ENCODE measurements at regions not wholly inside any gene's neighbourhood (a gene's known extent, or its start where the extent isn't known, plus 50 kb on each side); places are given as distances from the start of the nearest gene placed in this dataset.
"Not testable (repeated sequence)": the region's sequence is repeated elsewhere in the genome, so short reads cannot be mapped to it uniquely, and the experiment has no call there.

DNA sequence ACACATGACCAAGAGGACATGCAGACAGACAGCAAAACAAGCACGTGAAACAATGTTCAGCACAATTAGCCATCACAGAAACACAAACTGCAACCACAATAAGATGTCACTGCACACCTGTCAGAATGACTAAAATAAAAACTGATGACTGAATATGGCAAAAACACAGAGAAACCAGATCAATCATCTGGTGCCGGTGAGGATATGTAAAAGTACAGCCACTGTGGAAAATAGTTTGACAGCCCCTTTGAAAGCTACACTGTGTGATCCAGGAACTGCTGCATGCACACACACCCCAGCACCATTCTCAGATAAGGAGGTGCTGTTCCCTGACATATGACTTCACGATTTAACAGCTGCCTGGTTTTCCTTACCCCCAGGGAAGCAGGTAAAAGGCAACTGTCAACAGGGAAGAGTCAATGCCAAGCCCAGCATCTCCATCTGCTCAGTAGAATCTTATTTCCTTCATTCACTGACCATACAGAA is 238.1 kb upstream of the HSFY2 start:
- FAIRE-seq (no peak), DNase-seq (peak; percentile 15 to 36)
- Histone ChIP-seq H3K4me1 (ENCODE audit: control insufficient read depth in 3 of 3, insufficient read depth in 2 of 3, low read depth in 1 of 3, low read length in 2 of 3) (peaks cover 0 to 4% (median 0%) of the 10 kb centered on the region in 3 donors), H3K27me3 (ENCODE audit: control insufficient read depth in 3 of 3, insufficient read depth in 3 of 3, low read length in 3 of 3) (no peaks in the 10 kb centered on the region), H3K27ac (ENCODE audit: low read depth in 1 of 3, low read length in 2 of 3) (no peak overlapping the region), H3K4me3 (ENCODE audit: low read depth in 1 of 3, low read length in 3 of 3) (no peak overlapping the region), H3K36me3 (ENCODE audit: control insufficient read depth in 3 of 3, insufficient read depth in 2 of 3, low read depth in 1 of 3, low read length in 3 of 3) (no peaks in the 10 kb centered on the region), H3K9me3 (ENCODE audit: control insufficient read depth in 2 of 2, insufficient read depth in 1 of 2, low read depth in 1 of 2, low read length in 1 of 2) (no peaks in the 10 kb centered on the region)
- 8 to 34% methylated on average over 3 of the region's 3 CpGs; no CpG with 5 or more reads in 1 of the 3 donors for WGBS, 3 donors

DNA sequence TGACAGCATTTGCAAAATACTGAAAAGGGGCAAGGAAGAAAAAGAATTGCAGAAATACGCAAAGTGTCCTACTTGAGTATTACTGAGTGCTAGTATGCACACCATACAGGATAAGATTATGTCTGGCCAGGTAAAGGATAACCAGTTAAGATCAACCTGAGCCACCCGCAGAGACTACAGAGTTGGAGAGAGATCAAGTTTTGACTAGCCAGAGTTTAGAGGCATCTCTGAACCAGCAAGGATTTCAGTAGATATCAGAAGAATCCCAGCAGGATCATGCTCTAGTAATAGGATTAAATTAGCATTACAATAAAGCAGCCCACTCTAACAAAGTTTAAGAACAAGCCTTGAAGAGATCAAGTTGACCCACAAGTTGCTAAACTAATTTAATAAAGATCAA is 232.7 kb upstream of the HSFY2 start:
- WGBS, 3 donors: 80 to 100% (median 93%) methylated on average over 1 to 2 of the region's 2 CpGs
- Histone ChIP-seq H3K4me3 (ENCODE audit: low read depth in 1 of 3, low read length in 3 of 3) (no peak overlapping the region), H3K27ac (ENCODE audit: low read depth in 1 of 3, low read length in 2 of 3) (no peak overlapping the region), H3K4me1 (ENCODE audit: control insufficient read depth in 3 of 3, insufficient read depth in 2 of 3, low read depth in 1 of 3, low read length in 2 of 3) (no peaks in the 10 kb centered on the region), H3K9me3 (ENCODE audit: control insufficient read depth in 2 of 2, insufficient read depth in 1 of 2, low read depth in 1 of 2, low read length in 1 of 2) (no peaks in the 10 kb centered on the region), H3K36me3 (ENCODE audit: control insufficient read depth in 3 of 3, insufficient read depth in 2 of 3, low read depth in 1 of 3, low read length in 3 of 3) (no peaks in the 10 kb centered on the region), H3K27me3 (ENCODE audit: control insufficient read depth in 3 of 3, insufficient read depth in 3 of 3, low read length in 3 of 3) (no peaks in the 10 kb centered on the region)
- DNase-seq (no peak), FAIRE-seq (no peak)

DNA sequence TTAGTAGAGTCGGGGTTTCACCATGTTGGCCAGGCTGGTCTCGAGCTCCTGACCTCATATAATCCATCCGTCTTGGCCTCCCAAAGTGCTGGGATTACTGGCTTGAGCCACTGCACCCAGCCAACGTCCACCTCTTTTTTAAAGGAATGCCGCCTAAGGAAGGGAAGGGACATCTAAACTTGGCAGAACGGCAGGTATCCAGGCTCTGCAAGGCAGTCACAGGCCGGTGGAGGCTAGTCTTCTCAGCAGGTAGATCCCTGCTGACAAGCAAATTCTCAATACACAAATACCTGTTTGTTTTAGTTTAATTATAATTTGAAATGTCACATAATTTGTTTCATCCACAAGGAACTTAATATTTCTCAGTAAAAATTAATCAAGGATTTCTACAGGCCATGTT is 232.0 kb upstream of the HSFY2 start:
- Histone ChIP-seq H3K4me1 (ENCODE audit: control insufficient read depth in 3 of 3, insufficient read depth in 2 of 3, low read depth in 1 of 3, low read length in 2 of 3) (no peaks in the 10 kb centered on the region), H3K9me3 (ENCODE audit: control insufficient read depth in 2 of 2, insufficient read depth in 1 of 2, low read depth in 1 of 2, low read length in 1 of 2) (no peaks in the 10 kb centered on the region), H3K36me3 (ENCODE audit: control insufficient read depth in 3 of 3, insufficient read depth in 2 of 3, low read depth in 1 of 3, low read length in 3 of 3) (no peaks in the 10 kb centered on the region), H3K27ac (ENCODE audit: low read depth in 1 of 3, low read length in 2 of 3) (no peak overlapping the region), H3K4me3 (ENCODE audit: low read depth in 1 of 3, low read length in 3 of 3) (no peak overlapping the region), H3K27me3 (ENCODE audit: control insufficient read depth in 3 of 3, insufficient read depth in 3 of 3, low read length in 3 of 3) (no peaks in the 10 kb centered on the region)
- FAIRE-seq (no peak), DNase-seq (no peak)
- 91 to 100% methylated on average over 3 to 7 of the region's 7 CpGs; no CpG with 5 or more reads in 1 of the 3 donors for WGBS, 3 donors

GRCh38 chrY:18997635-18998240 is 224.2 kb upstream of the HSFY2 start:
- no peaks in the 10 kb centered on the region for H3K4me1 ChIP-seq (ENCODE audit: control insufficient read depth in 3 of 3, insufficient read depth in 2 of 3, low read depth in 1 of 3, low read length in 2 of 3)
- H3K4me3 ChIP-seq (ENCODE audit: low read depth in 1 of 3, low read length in 3 of 3): no peak overlapping the region
- no peak overlapping the region for H3K27ac ChIP-seq (ENCODE audit: low read depth in 1 of 3, low read length in 2 of 3)
- no peaks in the 10 kb centered on the region for H3K36me3 ChIP-seq (ENCODE audit: control insufficient read depth in 3 of 3, insufficient read depth in 2 of 3, low read depth in 1 of 3, low read length in 3 of 3)
- no peaks in the 10 kb centered on the region for H3K9me3 ChIP-seq (ENCODE audit: control insufficient read depth in 2 of 2, insufficient read depth in 1 of 2, low read depth in 1 of 2, low read length in 1 of 2)
- FAIRE-seq (no peak), DNase-seq (no peak)
- no peaks in the 10 kb centered on the region for H3K27me3 ChIP-seq (ENCODE audit: control insufficient read depth in 3 of 3, insufficient read depth in 3 of 3, low read length in 3 of 3)
- 83 to 100% methylated on average over 2 of the region's 2 CpGs; no CpG with 5 or more reads in 1 of the 3 donors for WGBS, 3 donors

GRCh38 chrY:18993480-18993879 is 219.9 kb upstream of the HSFY2 start:
- Histone ChIP-seq H3K4me3 (ENCODE audit: low read depth in 1 of 3, low read length in 3 of 3) (no peak overlapping the region), H3K4me1 (ENCODE audit: control insufficient read depth in 3 of 3, insufficient read depth in 2 of 3, low read depth in 1 of 3, low read length in 2 of 3) (no peaks in the 10 kb centered on the region), H3K36me3 (ENCODE audit: control insufficient read depth in 3 of 3, insufficient read depth in 2 of 3, low read depth in 1 of 3, low read length in 3 of 3) (no peaks in the 10 kb centered on the region), H3K27ac (ENCODE audit: low read depth in 1 of 3, low read length in 2 of 3) (no peak overlapping the region), H3K9me3 (ENCODE audit: control insufficient read depth in 2 of 2, insufficient read depth in 1 of 2, low read depth in 1 of 2, low read length in 1 of 2) (no peaks in the 10 kb centered on the region), H3K27me3 (ENCODE audit: control insufficient read depth in 3 of 3, insufficient read depth in 3 of 3, low read length in 3 of 3) (no peaks in the 10 kb centered on the region)
- no peak for DNase-seq
- FAIRE-seq: no peak
- 88 to 94% methylated on average over 4 of the region's 4 CpGs; no CpG with 5 or more reads in 1 of the 3 donors for WGBS, 3 donors

DNA sequence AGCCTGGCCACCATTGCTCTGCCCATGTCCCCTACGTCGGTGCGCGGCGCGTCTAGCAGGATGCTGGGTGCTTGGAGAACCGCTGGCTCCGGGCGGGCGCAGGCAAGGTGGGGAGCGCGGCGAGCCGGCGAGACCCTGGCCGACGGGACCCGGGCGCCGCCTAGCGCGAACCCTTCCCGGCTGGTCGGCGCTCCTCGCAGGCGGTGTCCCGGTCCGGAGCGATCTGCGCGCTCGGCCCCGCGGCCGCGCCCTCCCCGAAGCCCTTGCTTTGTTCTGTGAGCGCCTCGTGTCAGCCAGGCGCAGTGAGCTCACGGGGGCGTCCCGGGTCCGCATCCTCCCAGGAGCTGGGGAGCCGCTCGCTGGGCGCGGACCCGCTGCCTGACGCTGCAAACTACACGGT is 219.1 kb upstream of the HSFY2 start:
- H3K27ac ChIP-seq (ENCODE audit: low read depth in 1 of 3, low read length in 2 of 3); FAIRE-seq; H3K9me3 ChIP-seq (ENCODE audit: control insufficient read depth in 2 of 2, insufficient read depth in 1 of 2, low read depth in 1 of 2, low read length in 1 of 2); H3K4me1 ChIP-seq (ENCODE audit: control insufficient read depth in 3 of 3, insufficient read depth in 2 of 3, low read depth in 1 of 3, low read length in 2 of 3); H3K4me3 ChIP-seq (ENCODE audit: low read depth in 1 of 3, low read length in 3 of 3); H3K27me3 ChIP-seq (ENCODE audit: control insufficient read depth in 3 of 3, insufficient read depth in 3 of 3, low read length in 3 of 3); H3K36me3 ChIP-seq (ENCODE audit: control insufficient read depth in 3 of 3, insufficient read depth in 2 of 3, low read depth in 1 of 3, low read length in 3 of 3): not testable (repeated sequence)
- 30 to 74% methylated on average over 25 to 52 of the region's 52 CpGs; no CpG with 5 or more reads in 1 of the 3 donors for WGBS, 3 donors
- DNase-seq: peak in 1 of 2 donors; percentile 6

DNA sequence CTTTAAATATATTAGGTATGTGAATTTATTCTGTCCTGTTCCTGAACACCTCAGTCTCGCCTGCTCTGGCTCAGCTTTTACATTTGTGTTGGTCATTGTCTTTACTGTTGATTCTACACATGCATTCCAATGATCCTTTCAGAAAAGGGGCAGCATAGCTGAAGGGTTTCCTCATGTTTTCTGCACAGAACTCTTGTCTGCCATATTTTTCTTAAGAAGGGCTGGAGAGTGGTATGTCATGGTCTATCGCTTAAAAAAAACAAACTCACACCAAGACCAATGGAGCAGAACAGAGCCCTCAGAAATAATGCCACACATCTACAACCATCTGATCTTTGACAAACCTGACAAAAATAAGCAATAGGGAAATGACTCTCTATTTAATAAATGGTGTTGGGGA is 215.8 kb upstream of the HSFY2 start:
- no peaks in the 10 kb centered on the region for H3K36me3 ChIP-seq (ENCODE audit: control insufficient read depth in 3 of 3, insufficient read depth in 2 of 3, low read depth in 1 of 3, low read length in 3 of 3)
- 87 to 96% methylated on average over 2 of the region's 2 CpGs; no CpG with 5 or more reads in 1 of the 3 donors for WGBS, 3 donors
- H3K9me3 ChIP-seq (ENCODE audit: control insufficient read depth in 2 of 2, insufficient read depth in 1 of 2, low read depth in 1 of 2, low read length in 1 of 2): no peaks in the 10 kb centered on the region
- H3K27me3 ChIP-seq (ENCODE audit: control insufficient read depth in 3 of 3, insufficient read depth in 3 of 3, low read length in 3 of 3): no peaks in the 10 kb centered on the region
- DNase-seq: no peak
- no peak overlapping the region for H3K27ac ChIP-seq (ENCODE audit: low read depth in 1 of 3, low read length in 2 of 3)
- H3K4me1 ChIP-seq (ENCODE audit: control insufficient read depth in 3 of 3, insufficient read depth in 2 of 3, low read depth in 1 of 3, low read length in 2 of 3): no peaks in the 10 kb centered on the region
- H3K4me3 ChIP-seq (ENCODE audit: low read depth in 1 of 3, low read length in 3 of 3): no peak overlapping the region
- FAIRE-seq: no peak

GRCh38 chrY:18966001-18966400 is 192.5 kb upstream of the HSFY2 start:
- DNase-seq (no peak), FAIRE-seq (no peak)
- Histone ChIP-seq H3K27ac (ENCODE audit: low read depth in 1 of 3, low read length in 2 of 3) (no peak overlapping the region), H3K4me1 (ENCODE audit: control insufficient read depth in 3 of 3, insufficient read depth in 2 of 3, low read depth in 1 of 3, low read length in 2 of 3) (no peaks in the 10 kb centered on the region), H3K36me3 (ENCODE audit: control insufficient read depth in 3 of 3, insufficient read depth in 2 of 3, low read depth in 1 of 3, low read length in 3 of 3) (no peaks in the 10 kb centered on the region), H3K27me3 (ENCODE audit: control insufficient read depth in 3 of 3, insufficient read depth in 3 of 3, low read length in 3 of 3) (no peaks in the 10 kb centered on the region), H3K9me3 (ENCODE audit: control insufficient read depth in 2 of 2, insufficient read depth in 1 of 2, low read depth in 1 of 2, low read length in 1 of 2) (peaks cover 0 to 4% of the 10 kb centered on the region in 2 donors), H3K4me3 (ENCODE audit: low read depth in 1 of 3, low read length in 3 of 3) (no peak overlapping the region)
- whole genome bisulfite sequencing, 3 donors: 87 to 91% methylated on average over 1 of the region's 1 CpG; no CpG with 5 or more reads in 1 of the 3 donors

GRCh38 chrY:18958846-18959245 is 185.3 kb upstream of the HSFY2 start:
- Histone ChIP-seq H3K9me3 (ENCODE audit: control insufficient read depth in 2 of 2, insufficient read depth in 1 of 2, low read depth in 1 of 2, low read length in 1 of 2) (no peaks in the 10 kb centered on the region), H3K36me3 (ENCODE audit: control insufficient read depth in 3 of 3, insufficient read depth in 2 of 3, low read depth in 1 of 3, low read length in 3 of 3) (no peaks in the 10 kb centered on the region), H3K27me3 (ENCODE audit: control insufficient read depth in 3 of 3, insufficient read depth in 3 of 3, low read length in 3 of 3) (no peaks in the 10 kb centered on the region), H3K4me3 (ENCODE audit: low read depth in 1 of 3, low read length in 3 of 3) (no peak overlapping the region), H3K27ac (ENCODE audit: low read depth in 1 of 3, low read length in 2 of 3) (no peak overlapping the region), H3K4me1 (ENCODE audit: control insufficient read depth in 3 of 3, insufficient read depth in 2 of 3, low read depth in 1 of 3, low read length in 2 of 3) (no peaks in the 10 kb centered on the region)
- no peak for FAIRE-seq
- DNase-seq: no peak
- WGBS, 3 donors: 73 to 93% methylated on average over 4 of the region's 4 CpGs; no CpG with 5 or more reads in 1 of the 3 donors
